ENCODE measurements at regions not wholly inside any gene's neighbourhood (a gene's known extent, or its start where the extent isn't known, plus 50 kb on each side); places are given as distances from the start of the nearest gene placed in this dataset.
A peak's percentile ranks its signal among the peaks of the same experiment; 100 is the strongest.
"Not testable (repeated sequence)": the region's sequence is repeated elsewhere in the genome, so short reads cannot be mapped to it uniquely, and the experiment has no call there.

DNA sequence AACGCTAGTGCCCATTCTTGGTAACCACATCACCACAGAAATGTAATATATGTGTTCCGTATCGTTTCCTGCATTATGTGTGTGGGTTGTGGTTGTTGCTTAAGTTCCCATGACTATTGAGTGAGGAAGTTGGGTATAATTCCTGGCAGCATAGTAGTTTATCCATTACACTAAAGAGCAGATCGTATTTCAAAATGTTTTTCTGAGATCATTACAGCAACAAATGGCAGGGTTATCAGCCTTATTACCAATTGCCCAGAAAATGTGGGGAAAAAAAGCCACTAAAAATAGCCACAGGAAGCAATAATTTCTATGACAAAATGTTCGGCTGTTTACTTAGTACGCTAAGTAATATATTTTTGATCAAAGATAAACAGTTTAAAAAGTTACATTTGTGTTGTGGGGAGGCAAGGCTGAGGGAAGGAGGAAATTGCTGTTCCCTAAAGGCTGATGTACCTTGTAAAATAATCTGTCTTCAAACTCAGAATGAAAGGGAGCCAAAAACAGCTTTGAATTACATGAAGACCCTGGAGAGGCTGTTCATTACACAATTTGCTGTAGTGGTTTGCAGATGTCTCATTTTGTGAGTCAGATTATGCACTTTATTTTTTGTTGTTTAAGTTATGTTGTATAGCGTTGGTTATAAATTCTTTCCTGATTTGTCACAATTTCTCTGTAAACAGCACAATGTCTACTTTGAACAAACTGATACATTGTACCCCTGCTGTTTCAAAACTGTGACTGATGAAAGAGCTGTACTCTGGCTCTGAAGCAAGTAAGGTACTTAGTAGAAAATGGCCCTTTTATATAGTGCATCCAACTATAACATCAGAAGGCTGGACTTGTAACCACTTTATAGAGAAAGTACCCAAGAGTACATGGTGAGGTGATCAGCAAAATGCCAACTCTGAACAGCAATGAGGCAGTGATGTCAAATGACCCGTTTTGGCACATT is 1028.5 kb downstream of the NR2F1-AS1 start:
- DNase-seq, result peak; percentile 98

DNA sequence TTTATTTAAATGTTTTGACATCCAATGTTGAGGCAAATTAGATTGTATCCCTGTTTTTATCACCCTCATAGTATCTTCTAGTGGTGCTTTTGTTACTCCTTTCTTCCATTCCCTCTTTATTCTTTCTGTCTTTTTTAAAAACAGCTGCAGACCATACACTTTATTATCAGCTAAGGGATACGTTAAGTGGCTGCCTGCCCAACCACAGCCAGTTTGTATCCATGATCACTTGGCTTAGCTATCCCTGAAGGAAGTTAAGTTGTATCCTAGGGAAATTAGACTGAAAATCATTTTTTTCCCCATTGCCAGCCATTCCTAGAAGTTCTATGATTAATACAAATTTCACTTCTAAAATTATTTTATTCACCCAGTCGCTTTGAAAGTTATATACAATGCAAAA is 1032.7 kb downstream of the NR2F1-AS1 start:
- DNase-seq, result peak; percentile 74

GRCh38 chr5:92544596-92544995 is 1036.4 kb downstream of the NR2F1-AS1 start:
- DNase-seq, result peak; percentile 44

- DNase-seq, result peak; percentile 49
Observed at GRCh38 chr5:92544036-92544435, 1037.0 kb downstream of the NR2F1-AS1 start.

- DNase-seq, result peak; percentile 41
Observed at GRCh38 chr5:92543201-92543600, 1037.8 kb downstream of the NR2F1-AS1 start.

DNA sequence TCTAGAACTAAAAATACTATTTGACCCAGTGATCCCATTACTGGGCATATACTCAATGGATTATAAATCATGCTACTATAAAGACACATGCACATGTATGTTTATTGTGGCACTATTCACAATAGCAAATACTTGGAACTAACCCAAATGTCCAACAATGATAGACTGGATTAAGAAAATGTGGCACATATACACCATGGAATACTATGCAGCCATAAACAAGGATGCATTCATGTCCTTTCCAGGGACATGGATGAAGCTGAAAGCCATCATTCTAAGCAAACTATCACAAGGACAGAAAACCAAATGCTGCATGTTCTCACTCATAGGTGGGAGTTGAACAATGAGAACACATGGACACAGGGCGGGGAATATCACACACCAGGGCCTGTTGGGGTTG is 1039.0 kb downstream of the NR2F1-AS1 start:
- not testable (repeated sequence) for DNase-seq

DNA sequence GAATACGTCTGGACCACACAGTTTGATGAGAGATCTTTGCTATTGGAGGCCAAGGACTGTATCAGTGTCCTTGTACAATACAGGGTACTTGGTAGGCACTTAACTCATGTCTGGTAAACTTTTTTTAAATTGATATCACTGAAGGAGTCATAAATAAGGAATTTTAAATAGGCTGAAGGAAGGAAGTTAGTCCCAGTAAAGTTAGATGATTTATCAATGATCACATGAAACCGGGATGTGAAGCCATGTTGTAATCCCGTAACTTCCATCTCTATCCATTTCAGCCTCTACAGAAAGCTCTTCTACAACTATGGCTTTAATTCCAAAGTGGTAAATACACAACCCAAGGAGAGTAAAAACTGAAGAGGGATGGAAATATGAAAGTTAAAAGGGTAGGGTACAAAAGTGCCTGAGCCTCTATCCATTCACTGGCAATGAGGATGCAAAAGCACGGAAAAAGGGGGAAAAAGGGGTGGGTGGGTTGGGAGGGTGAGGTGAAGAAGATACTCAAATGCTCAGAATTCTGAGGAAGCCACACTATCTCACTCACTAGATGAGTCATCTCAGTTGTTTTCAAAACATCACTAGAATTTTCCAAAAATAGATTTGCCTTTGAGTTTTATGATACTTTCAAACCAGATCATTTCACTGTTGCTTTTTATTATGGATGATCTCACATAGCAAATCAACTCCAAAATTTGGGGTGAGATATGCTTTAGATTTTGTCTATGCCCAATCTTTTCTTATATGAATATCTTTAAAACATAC is 1053.5 kb downstream of the NR2F1-AS1 start:
- peak; percentile 45 for DNase-seq

GRCh38 chr5:92525131-92525530 is 1055.9 kb downstream of the NR2F1-AS1 start:
- no peak for DNase-seq

- DNase-seq, result no peak
Observed at GRCh38 chr5:92519811-92520632, 1061.0 kb downstream of the NR2F1-AS1 start.

- peak; percentile 59 for DNase-seq
Observed at GRCh38 chr5:92518318-92518904, 1062.6 kb downstream of the NR2F1-AS1 start.

DNA sequence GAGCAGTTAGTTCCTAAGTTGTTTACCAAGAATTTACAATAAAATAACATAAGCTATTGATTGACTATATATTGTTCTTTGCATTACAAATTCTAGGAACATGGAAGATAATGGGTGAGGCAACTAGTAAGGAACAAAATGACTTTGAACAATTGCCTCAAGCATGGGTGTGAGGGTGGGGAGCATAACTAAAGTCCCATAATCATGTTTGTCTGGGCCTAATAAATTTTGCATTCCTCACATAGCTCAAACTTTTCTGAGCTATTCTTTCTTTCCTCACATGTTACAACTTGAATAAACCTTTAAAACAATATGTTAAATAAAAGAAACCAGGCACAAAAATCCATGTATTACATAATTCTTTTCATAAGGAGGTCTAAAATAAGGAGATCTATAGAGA is 1066.1 kb downstream of the NR2F1-AS1 start:
- no peak for DNase-seq

GRCh38 chr5:92513067-92513466 is 1068.0 kb downstream of the NR2F1-AS1 start:
- DNase-seq, result no peak

GRCh38 chr5:92508271-92508670 is 1072.7 kb downstream of the NR2F1-AS1 start:
- no peak for DNase-seq

DNA sequence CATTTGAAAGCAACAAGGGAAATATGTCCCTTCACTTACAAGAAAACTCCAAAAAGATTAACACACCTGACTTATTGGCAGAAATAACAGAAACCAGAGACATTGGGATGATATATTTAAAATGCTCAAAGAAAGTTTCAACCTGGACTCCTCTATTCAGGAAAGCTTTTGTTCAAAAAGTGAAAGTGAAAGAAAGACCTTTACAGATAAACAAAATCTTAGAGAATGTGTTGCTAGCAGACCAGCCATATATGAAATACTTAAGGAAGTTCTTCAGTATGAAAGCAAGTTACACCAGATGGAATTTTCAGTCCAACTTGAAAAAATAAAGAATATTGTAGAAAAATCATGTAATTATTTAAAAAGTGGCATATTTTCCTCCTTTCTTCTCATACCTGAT is 1075.1 kb downstream of the NR2F1-AS1 start:
- no peak for DNase-seq

GRCh38 chr5:92505145-92505544 is 1075.9 kb downstream of the NR2F1-AS1 start:
- no peak for DNase-seq

DNA sequence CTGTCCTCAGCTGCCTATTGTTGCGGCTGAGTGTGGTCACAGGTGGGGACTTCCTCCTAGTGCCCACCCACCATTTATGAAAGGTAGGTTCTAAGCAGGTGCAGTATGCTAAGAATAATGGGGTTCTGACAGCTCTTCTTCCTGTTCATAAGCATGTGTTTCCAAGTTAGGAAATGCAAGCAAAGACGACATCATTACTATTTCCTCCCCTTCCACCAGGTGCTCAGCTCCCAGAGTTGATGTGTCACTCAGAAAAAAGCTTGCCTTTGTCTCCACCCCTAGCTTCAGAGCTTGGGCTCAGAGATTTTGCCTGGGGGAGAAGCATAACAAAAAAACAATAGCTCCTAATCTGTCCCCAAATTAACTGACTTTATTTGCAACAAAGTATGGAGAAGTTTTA is 1076.7 kb downstream of the NR2F1-AS1 start:
- no peak for DNase-seq

- no peak for DNase-seq
Observed at GRCh38 chr5:92500752-92501151, 1080.3 kb downstream of the NR2F1-AS1 start.

DNA sequence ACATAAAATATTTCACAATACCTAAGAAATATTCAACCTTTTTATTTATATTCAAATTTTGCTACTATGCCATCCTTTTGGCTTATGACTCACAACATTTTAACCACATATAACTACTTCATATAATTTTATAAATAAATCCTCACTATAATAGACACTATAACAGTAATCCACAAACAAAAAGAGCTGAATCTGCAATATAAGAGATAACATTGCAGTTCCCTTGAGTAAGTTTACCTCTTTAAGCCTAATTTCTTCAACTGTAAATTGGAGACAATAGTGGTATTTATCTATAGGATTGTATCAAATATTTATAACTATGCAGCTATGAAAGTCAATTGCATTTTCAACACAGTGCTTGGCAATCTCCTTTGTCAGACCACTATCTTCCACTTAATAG is 1084.5 kb downstream of the NR2F1-AS1 start:
- DNase-seq, result no peak

DNA sequence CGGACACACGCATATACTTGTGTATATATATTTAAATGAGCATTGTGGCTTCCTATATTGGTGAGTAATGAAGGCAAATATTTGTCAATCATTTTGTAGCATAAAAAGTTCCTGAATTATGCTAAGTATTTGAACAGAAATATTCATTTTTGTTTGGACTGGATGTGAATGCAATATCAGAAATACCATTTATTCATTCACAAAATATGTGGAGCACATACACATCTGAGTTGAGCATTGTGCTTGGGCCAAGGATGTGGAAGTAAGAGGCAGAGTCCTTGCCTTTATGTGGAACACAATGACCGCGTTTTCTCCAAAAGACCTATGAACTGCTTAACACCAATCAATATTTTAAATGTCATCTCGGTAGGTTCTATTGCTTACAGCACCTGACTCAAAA is 1086.5 kb downstream of the NR2F1-AS1 start:
- peak; percentile 21 for DNase-seq

- no peak for DNase-seq
Observed at GRCh38 chr5:92492908-92493307, 1088.1 kb downstream of the NR2F1-AS1 start.

GRCh38 chr5:92484484-92484883 is 1096.5 kb downstream of the NR2F1-AS1 start:
- DNase-seq, result no peak

DNA sequence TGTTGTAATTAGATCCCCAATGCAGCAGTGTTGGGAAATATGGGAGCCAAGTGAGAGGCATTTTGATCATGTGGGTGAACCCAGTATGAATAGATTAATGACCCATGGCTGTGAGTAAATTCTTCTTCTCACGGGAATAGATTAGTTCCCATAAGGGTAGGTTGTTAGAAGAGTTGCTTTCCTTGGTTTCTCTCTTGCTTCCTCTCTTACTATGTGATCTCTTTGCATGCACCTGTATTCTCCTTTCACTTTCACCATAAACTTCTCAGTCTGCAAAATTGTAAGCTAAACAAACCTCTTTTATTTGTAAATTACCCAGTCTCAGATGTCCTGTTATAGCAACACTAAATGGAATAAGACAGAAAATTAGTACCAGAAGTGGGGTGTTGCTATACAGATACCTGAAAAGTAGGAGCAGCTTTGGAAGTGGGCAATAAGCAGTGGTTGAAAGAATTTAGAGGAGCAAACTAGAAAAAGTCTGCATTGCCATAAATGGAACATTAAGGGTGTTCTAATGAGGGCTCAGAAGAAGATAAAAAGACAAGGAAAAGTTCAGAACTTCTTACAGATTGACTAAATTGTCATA is 1090.0 kb upstream of the ARRDC3 start:
- no peak for DNase-seq
